T47D (cell line): ENCODE measurements at regions not wholly inside any gene's neighbourhood (a gene's known extent, or its start where the extent isn't known, plus 50 kb on each side); places are given as distances from the start of the nearest gene placed in this dataset.

Experiments used
- DNase-seq, 2 experiments: peaks; one replicate each; pipeline versions ENCODE4 v3.0.0 to v3.0.0-alpha.2; 2011 to 2012; ENCODE audit warnings: low read depth in 1 of 2, low spot score in 1 of 2
- JUND ChIP-seq: IDR thresholded peaks from 2 replicates; pipeline ENCODE4 v1.6.1; 2012; ENCODE audit warnings: low read depth
- in situ Hi-C: cut with HindIII; loops from 2 replicates; pipeline ENCODE4 v1.10.0; 2016; ENCODE audit warnings: low sequenced_read_pairs, low pct_unique_long_range_greater_than_20kb

GRCh38 chr6:168369786-168370185 lies 50.2 kb upstream of the DACT2 start:
- no peak for TF ChIP-seq JUND
- DNase-seq: no peak
- in situ Hi-C loops: no loop called here

GRCh38 chr6:168370310-168370991 lies 50.9 kb upstream of the DACT2 start:
- in situ Hi-C loops: no loop called here
- TF ChIP-seq JUND: no peak
- peak; percentile 64 to 76 for DNase-seq

GRCh38 chr6:168371185-168371584 lies 51.6 kb upstream of the DACT2 start:
- in situ Hi-C loops: no loop called here

GRCh38 chr6:168371618-168371980 lies 52.0 kb upstream of the DACT2 start:
- DNase-seq: no peak
- in situ Hi-C loops: no loop called here
- no peak for TF ChIP-seq JUND

More at GRCh38 chr6:168371185-168371584, 51.6 kb upstream of the DACT2 start:
- DNase-seq: no peak
- no peak for TF ChIP-seq JUND

GRCh38 chr6:168371981-168372711 lies 52.6 kb upstream of the DACT2 start:
- in situ Hi-C loops: no loop called here
- no peak for TF ChIP-seq JUND
- DNase-seq: no peak

GRCh38 chr6:168372889-168373288 lies 53.3 kb upstream of the DACT2 start:
- in situ Hi-C loops: no loop called here
- no peak for DNase-seq
- no peak for TF ChIP-seq JUND

- no peak for TF ChIP-seq JUND
- in situ Hi-C loops: no loop called here
- DNase-seq: no peak
Observed at GRCh38 chr6:168373389-168373788, 53.8 kb upstream of the DACT2 start.

GRCh38 chr6:168374051-168374502 lies 54.5 kb upstream of the DACT2 start:
- TF ChIP-seq JUND: no peak
- in situ Hi-C loops: no loop called here
- no peak for DNase-seq

- no peak for TF ChIP-seq JUND
- no peak for DNase-seq
- in situ Hi-C loops: no loop called here
Observed at GRCh38 chr6:168374541-168375071, 55.0 kb upstream of the DACT2 start.

GRCh38 chr6:168376120-168376519 lies 56.5 kb upstream of the DACT2 start:
- DNase-seq: no peak
- TF ChIP-seq JUND: no peak
- in situ Hi-C loops: no loop called here

GRCh38 chr6:168376811-168377483 lies 57.4 kb upstream of the DACT2 start:
- TF ChIP-seq JUND: no peak
- in situ Hi-C loops: no loop called here
- DNase-seq: no peak

GRCh38 chr6:168377484-168377855 lies 57.9 kb upstream of the DACT2 start:
- no peak for DNase-seq
- in situ Hi-C loops: no loop called here
- TF ChIP-seq JUND: no peak
